ENCODE measurements at regions not wholly inside any gene's neighbourhood (a gene's known extent, or its start where the extent isn't known, plus 50 kb on each side); places are given as distances from the start of the nearest gene placed in this dataset.

- DNase-seq: no peak
Observed at GRCh38 chr6:29884261-29884660, 56.6 kb downstream of the HLA-G start.

- DNase-seq: no peak
Observed at GRCh38 chr6:29886701-29887100, 55.6 kb upstream of the HLA-A start.

DNA sequence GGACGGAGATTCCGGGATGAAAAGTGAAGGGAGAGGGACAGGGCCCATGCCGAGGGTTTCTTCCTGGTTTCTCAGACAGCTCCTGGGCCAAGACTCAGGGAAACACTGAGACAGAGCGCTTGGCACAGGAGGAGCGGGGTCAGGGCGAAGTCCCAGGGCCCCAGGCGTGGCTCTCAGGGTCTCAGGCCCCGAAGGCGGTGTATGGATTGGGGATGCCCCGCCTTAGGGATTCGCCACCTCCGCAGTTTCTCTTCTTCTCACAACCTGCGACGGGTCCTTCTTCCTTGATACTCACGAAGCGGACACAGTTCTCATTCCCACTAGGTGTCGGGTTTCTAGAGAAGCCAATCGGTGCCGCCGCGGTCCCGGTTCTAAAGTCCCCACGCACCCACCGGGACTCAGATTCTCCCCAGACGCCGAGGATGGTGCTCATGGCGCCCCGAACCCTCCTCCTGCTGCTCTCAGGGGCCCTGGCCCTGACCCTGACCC lies 55.0 kb upstream of the HLA-A start:
- DNase-seq: peak; percentile 10

GRCh38 chr6:29887819-29888776 lies 54.2 kb upstream of the HLA-A start:
- peak; percentile 70 for DNase-seq

All from stimulated activated CD4-positive, alpha-beta T cell treated with anti-CD3 and anti-CD28 coated beads, Interleukin-12 subunit alpha, Interleukin-12 subunit beta, amount 100 ng/mL, for 4 hours (primary cell).